Neural crest cell (in vitro differentiated cells): ENCODE measurements at regions not wholly inside any gene's neighbourhood (a gene's known extent, or its start where the extent isn't known, plus 50 kb on each side); places are given as distances from the start of the nearest gene placed in this dataset.

Source experiments
- DNase-seq: peaks from one replicate; pipeline ENCODE4 v3.0.0; 2021; ENCODE audit warnings: low read depth, mixed read lengths, low spot score
- H3K27ac Mint-ChIP-seq: one replicate; pipeline ENCODE4 v1.8.0; 2021; ENCODE audit warnings: mild to moderate bottlenecking, mixed read lengths; ENCODE audit not compliant: unreplicated experiment
- H3K27me3 Mint-ChIP-seq: 2 replicates; pipeline ENCODE4 v1.8.0; 2021; ENCODE audit warnings: low read depth, mild to moderate bottlenecking, mixed read lengths
- H3K36me3 Mint-ChIP-seq: 2 replicates; pipeline ENCODE4 v1.8.0; 2021; ENCODE audit warnings: low read depth, mild to moderate bottlenecking, mixed read lengths
- H3K4me1 Mint-ChIP-seq: 2 replicates; pipeline ENCODE4 v1.8.0; 2021; ENCODE audit warnings: mixed read lengths
- H3K4me3 Mint-ChIP-seq: one replicate; pipeline ENCODE4 v1.8.0; 2021; ENCODE audit warnings: mild to moderate bottlenecking, mixed read lengths
- H3K9me3 Mint-ChIP-seq: 2 replicates; pipeline ENCODE4 v1.8.0; 2021; ENCODE audit warnings: mixed read lengths
- CTCF ChIP-seq: fragments of 200-600 bp; sonication (generic); conservative IDR thresholded peaks from 2 replicates; pipeline ENCODE4 v1.5.0; 2021; ENCODE audit warnings: antibody characterized with exemption, mild to moderate bottlenecking

GRCh38 chr9:102085548-102085947 lies 347.1 kb upstream of the GRIN3A start:
- no peaks in the 10 kb centered on the region for H3K4me1 Mint-ChIP-seq
- no peaks in the 10 kb centered on the region for H3K36me3 Mint-ChIP-seq
- peaks cover 3% of the 10 kb centered on the region for H3K9me3 Mint-ChIP-seq
- H3K27ac Mint-ChIP-seq: no peak overlapping the region
- H3K27me3 Mint-ChIP-seq: peaks cover 7% of the 10 kb centered on the region
- no peak for DNase-seq
- no peak overlapping the region for H3K4me3 Mint-ChIP-seq
- no peak for TF ChIP-seq CTCF

- TF ChIP-seq CTCF: no peak
- H3K27me3 Mint-ChIP-seq: no peaks in the 10 kb centered on the region
- H3K27ac Mint-ChIP-seq: no peak overlapping the region
- no peaks in the 10 kb centered on the region for H3K36me3 Mint-ChIP-seq
- DNase-seq: no peak
- peaks cover 2% of the 10 kb centered on the region for H3K9me3 Mint-ChIP-seq
- peaks cover 6% of the 10 kb centered on the region for H3K4me1 Mint-ChIP-seq
- H3K4me3 Mint-ChIP-seq: no peak overlapping the region
These were observed 333.8 kb upstream of the GRIN3A start for GRCh38 chr9:102072059-102072764.

GRCh38 chr9:102069969-102070368 lies 331.5 kb upstream of the GRIN3A start:
- Mint-ChIP-seq H3K9me3 (peaks cover 4% of the 10 kb centered on the region), H3K36me3 (no peaks in the 10 kb centered on the region), H3K27ac (no peak overlapping the region), H3K4me1 (peaks cover 6% of the 10 kb centered on the region), H3K4me3 (no peak overlapping the region), H3K27me3 (peaks cover 1% of the 10 kb centered on the region)
- TF ChIP-seq CTCF: no peak
- no peak for DNase-seq

GRCh38 chr9:102054811-102055210 lies 316.4 kb upstream of the GRIN3A start:
- no peaks in the 10 kb centered on the region for H3K27me3 Mint-ChIP-seq
- no peaks in the 10 kb centered on the region for H3K4me1 Mint-ChIP-seq
- no peak overlapping the region for H3K27ac Mint-ChIP-seq
- H3K36me3 Mint-ChIP-seq: no peaks in the 10 kb centered on the region
- no peak for DNase-seq
- no peak for TF ChIP-seq CTCF
- no peaks in the 10 kb centered on the region for H3K9me3 Mint-ChIP-seq
- H3K4me3 Mint-ChIP-seq: no peak overlapping the region

GRCh38 chr9:102049586-102050246 lies 311.3 kb upstream of the GRIN3A start:
- Mint-ChIP-seq H3K27ac (no peak overlapping the region), H3K4me1 (no peaks in the 10 kb centered on the region), H3K9me3 (no peaks in the 10 kb centered on the region), H3K36me3 (no peaks in the 10 kb centered on the region), H3K27me3 (peaks cover 2% of the 10 kb centered on the region), H3K4me3 (no peak overlapping the region)
- DNase-seq: no peak
- TF ChIP-seq CTCF: no peak
